ENCODE measurements at regions not wholly inside any gene's neighbourhood (a gene's known extent, or its start where the extent isn't known, plus 50 kb on each side); places are given as distances from the start of the nearest gene placed in this dataset.

DNA sequence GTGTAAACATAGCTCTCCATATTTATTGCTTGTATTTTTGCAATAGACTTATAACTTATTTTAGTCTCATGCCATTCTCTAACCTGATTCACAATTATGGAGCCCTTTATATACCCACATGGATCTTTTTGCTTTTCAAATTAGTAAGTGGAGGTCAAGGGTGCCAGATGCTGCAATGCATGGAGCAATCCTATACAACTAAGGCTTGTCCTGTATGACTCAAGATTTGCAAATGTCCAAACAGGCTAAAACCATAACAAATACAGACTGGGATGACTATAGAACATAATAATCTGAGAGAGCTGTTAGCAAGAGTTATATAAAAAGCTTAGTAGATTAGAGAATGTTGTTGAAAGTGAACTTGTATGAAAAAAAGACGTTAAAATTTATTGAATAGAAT, 690.4 kb upstream of the NRXN1 start:
- TF ChIP-seq POLR2A (IDR thresholded peaks at IDR 0.05; ENCODE audit: low read depth, low read length) (no peak), POLR2AphosphoS5 (IDR thresholded peaks at IDR 0.05; ENCODE audit: low read depth, low read length) (no peak), TAF1 (IDR thresholded peaks at IDR 0.05; ENCODE audit: low read depth, low read length) (no peak), POU2F2 (IDR thresholded peaks at IDR 0.05; ENCODE audit: low read depth, low read length) (no peak)

Measured in GM12891 (cell line).